Stomach (tissue), 8 donors: ENCODE measurements at regions not wholly inside any gene's neighbourhood (a gene's known extent, or its start where the extent isn't known, plus 50 kb on each side); places are given as distances from the start of the nearest gene placed in this dataset.

Experiments
- DNase-seq, 2 donors: peaks; one replicate each; pipeline versions ENCODE4 v3.0.0 to v3.0.0-alpha.2; 2013 to 2019
- H3K27ac ChIP-seq, 5 donors: fragments of 200-600 bp in 4 of 5; sonication (generic) in 4 of 5; one replicate each; pipeline ENCODE4 v1.5.1; 2013 to 2019; ENCODE audit warnings: mild to moderate bottlenecking in 1 of 5, moderate library complexity in 1 of 5
- H3K27me3 ChIP-seq, 3 donors: fragments of 200-600 bp; sonication (generic); one replicate each; pipeline ENCODE4 v1.5.1; 2017 to 2019; ENCODE audit warnings: mixed run types in 1 of 3
- H3K36me3 ChIP-seq, 4 donors: fragments of 200-600 bp; sonication (generic); 1 replicate in 3 of 4; 2 replicates in 1 of 4; pipeline ENCODE4 v1.5.1; 2016 to 2019
- H3K4me1 ChIP-seq, 4 donors: fragments of 200-600 bp; sonication (generic); one replicate each; pipeline ENCODE4 v1.5.1; 2016 to 2019
- H3K4me3 ChIP-seq, 4 donors: fragments of 200-600 bp; sonication (generic) in 3 of 4; one replicate each; pipeline ENCODE4 v1.5.1; 2016 to 2019; ENCODE audit warnings: mild to moderate bottlenecking in 1 of 4
- H3K9me3 ChIP-seq, 4 donors: fragments of 200-600 bp; sonication (generic); one replicate each; pipeline ENCODE4 v1.5.1; 2016 to 2019
- EP300 ChIP-seq: sonication (generic); formaldehyde crosslinking; IDR thresholded peaks from one replicate; pipeline ENCODE4 v1.6.1; 2017; ENCODE audit warnings: antibody characterized with exemption
- POLR2A ChIP-seq, 4 donors: fragments of 450-650 bp; IDR thresholded peaks; one replicate each; pipeline ENCODE4 v1.6.1; 2016; ENCODE audit warnings: antibody characterized with exemption in 4 of 4, control low read depth in 2 of 4, mild to moderate bottlenecking in 1 of 4, moderate library complexity in 1 of 4
- POLR2AphosphoS5 ChIP-seq, 3 donors: sonication (generic); formaldehyde crosslinking; IDR thresholded peaks; one replicate each; pipeline ENCODE4 v1.6.1; 2016; ENCODE audit warnings: antibody characterized with exemption in 3 of 3
- WGBS, 5 donors: extraction: QIAGEN DNeasy Blood & Tissue Kit in 3 of 5; methylation state at CpG; one replicate each; pipeline versions ENCODE4 v1.1.5 to v1.1.7; 2013 to 2018; 5-methylcytosine and 5-hydroxymethylcytosine counted together
- intact Hi-C: fragments of 100-400 bp; cut with DNase I; formaldehyde crosslinking; loops from one replicate; pipeline ENCODE4 v1.15.1; 2023; ENCODE audit warnings: low total_unique reads
- TF ChIP-seq, protein P1 (sequence below), 7 experiments: fragments of 450-650 bp in 4 of 7; fragments of 200-600 bp in 3 of 7; sonication (generic) in 3 of 7; IDR thresholded peaks; one replicate each; pipeline ENCODE4 v1.5.1; 2016 to 2019; ENCODE audit warnings: antibody characterized with exemption in 7 of 7, control low read depth in 2 of 7, mild to moderate bottlenecking in 1 of 7
- donor health status: healthy with polysubstance abuse.
- donor health status: Bipolar disorder and iron deficiency.
- donor health status: healthy.

GRCh38 chr10:54914049-54914448 is 113.0 kb upstream of the PCDH15 start:
- Histone ChIP-seq H3K27ac (no peak overlapping the region), H3K9me3 (peaks cover 0 to 27% (median 12%) of the 10 kb centered on the region in 4 donors), H3K4me3 (no peak overlapping the region), H3K4me1 (no peaks in the 10 kb centered on the region), H3K27me3 (no peaks in the 10 kb centered on the region), H3K36me3 (no peaks in the 10 kb centered on the region)
- no peak for DNase-seq
- WGBS, 5 donors: 8 to 36% (median 30%) methylated on average over 1 of the region's 1 CpG
- no peak for TF ChIP-seq EP300
- TF ChIP-seq, protein P1, sequence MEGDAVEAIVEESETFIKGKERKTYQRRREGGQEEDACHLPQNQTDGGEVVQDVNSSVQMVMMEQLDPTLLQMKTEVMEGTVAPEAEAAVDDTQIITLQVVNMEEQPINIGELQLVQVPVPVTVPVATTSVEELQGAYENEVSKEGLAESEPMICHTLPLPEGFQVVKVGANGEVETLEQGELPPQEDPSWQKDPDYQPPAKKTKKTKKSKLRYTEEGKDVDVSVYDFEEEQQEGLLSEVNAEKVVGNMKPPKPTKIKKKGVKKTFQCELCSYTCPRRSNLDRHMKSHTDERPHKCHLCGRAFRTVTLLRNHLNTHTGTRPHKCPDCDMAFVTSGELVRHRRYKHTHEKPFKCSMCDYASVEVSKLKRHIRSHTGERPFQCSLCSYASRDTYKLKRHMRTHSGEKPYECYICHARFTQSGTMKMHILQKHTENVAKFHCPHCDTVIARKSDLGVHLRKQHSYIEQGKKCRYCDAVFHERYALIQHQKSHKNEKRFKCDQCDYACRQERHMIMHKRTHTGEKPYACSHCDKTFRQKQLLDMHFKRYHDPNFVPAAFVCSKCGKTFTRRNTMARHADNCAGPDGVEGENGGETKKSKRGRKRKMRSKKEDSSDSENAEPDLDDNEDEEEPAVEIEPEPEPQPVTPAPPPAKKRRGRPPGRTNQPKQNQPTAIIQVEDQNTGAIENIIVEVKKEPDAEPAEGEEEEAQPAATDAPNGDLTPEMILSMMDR (IDR thresholded peaks at IDR 0.05): no peak
- no peak for TF ChIP-seq POLR2AphosphoS5 (IDR thresholded peaks at IDR 0.05)
- no peak for TF ChIP-seq POLR2A (IDR thresholded peaks at IDR 0.05)
- intact Hi-C loops: no loop called here

DNA sequence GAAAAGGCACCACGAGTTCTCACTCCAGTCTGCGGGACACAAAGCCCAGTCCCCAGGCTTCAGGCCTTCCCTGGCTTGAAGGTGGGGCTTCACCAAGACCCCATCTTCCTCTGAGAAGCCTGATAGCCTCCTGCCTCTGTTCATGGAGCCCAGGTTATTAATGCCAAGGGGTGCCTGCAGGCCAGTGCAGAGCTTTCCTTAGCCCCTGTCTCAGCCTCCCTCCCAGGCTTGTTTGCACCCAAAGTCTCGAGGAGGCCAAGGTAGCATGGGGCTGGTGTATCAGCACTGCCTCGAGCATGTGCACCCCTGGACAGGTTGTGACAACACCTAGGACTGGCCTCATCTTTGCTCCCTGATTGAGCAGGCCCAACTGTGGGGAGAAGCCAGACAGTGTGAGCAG is 108.1 kb upstream of the PCDH15 start:
- no peak for DNase-seq
- H3K4me3 ChIP-seq: no peak overlapping the region
- H3K4me1 ChIP-seq: no peaks in the 10 kb centered on the region
- no peaks in the 10 kb centered on the region for H3K27me3 ChIP-seq
- 63 to 77% (median 72%) methylated on average over 4 of the region's 4 CpGs for WGBS, 5 donors
- no peak overlapping the region for H3K27ac ChIP-seq
- no peaks in the 10 kb centered on the region for H3K36me3 ChIP-seq
- peaks cover 0 to 33% (median 15%) of the 10 kb centered on the region in 4 donors for H3K9me3 ChIP-seq
- intact Hi-C loops: no loop called here
- no peak for TF ChIP-seq POLR2AphosphoS5 (IDR thresholded peaks at IDR 0.05)
- TF ChIP-seq, protein P1 (IDR thresholded peaks at IDR 0.05): no peak
- no peak for TF ChIP-seq POLR2A (IDR thresholded peaks at IDR 0.05)
- TF ChIP-seq EP300: no peak

DNA sequence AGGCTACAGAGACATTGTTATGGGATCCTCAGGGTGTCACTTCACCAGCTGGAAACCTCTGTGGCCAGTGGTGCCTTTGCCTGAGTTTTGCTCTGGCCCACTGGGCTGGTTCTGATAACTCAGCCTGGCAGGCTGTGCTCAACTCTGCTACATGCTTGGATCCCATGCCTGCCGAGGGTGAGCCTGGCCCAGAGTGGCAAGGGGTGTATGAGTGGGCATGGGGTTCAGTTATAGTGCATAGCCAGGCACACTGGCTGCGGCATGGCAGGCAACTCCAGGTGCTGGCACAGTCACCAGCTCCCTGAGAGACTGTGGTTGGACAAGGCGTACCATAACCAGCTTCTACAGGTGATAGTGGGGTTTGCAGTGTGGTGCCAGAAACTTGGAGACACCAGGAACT is 107.0 kb upstream of the PCDH15 start:
- 80 to 90% (median 87%) methylated on average over 3 of the region's 3 CpGs for WGBS, 5 donors
- intact Hi-C loops: no loop called here
- H3K27me3 ChIP-seq: no peaks in the 10 kb centered on the region
- H3K9me3 ChIP-seq: peaks cover 0 to 26% (median 8%) of the 10 kb centered on the region in 4 donors
- H3K27ac ChIP-seq: no peak overlapping the region
- H3K4me1 ChIP-seq: no peaks in the 10 kb centered on the region
- TF ChIP-seq, protein P1 (IDR thresholded peaks at IDR 0.05): no peak
- TF ChIP-seq POLR2A (IDR thresholded peaks at IDR 0.05): no peak
- no peak for TF ChIP-seq POLR2AphosphoS5 (IDR thresholded peaks at IDR 0.05)
- no peak for TF ChIP-seq EP300
- no peak for DNase-seq
- H3K36me3 ChIP-seq: no peaks in the 10 kb centered on the region
- no peak overlapping the region for H3K4me3 ChIP-seq

GRCh38 chr10:54906940-54907339 is 105.9 kb upstream of the PCDH15 start:
- H3K36me3 ChIP-seq: no peaks in the 10 kb centered on the region
- H3K27ac ChIP-seq: no peak overlapping the region
- H3K4me3 ChIP-seq: no peak overlapping the region
- peaks cover 0 to 15% (median 3%) of the 10 kb centered on the region in 4 donors for H3K9me3 ChIP-seq
- H3K27me3 ChIP-seq: no peaks in the 10 kb centered on the region
- TF ChIP-seq EP300: no peak
- no peak for TF ChIP-seq POLR2A (IDR thresholded peaks at IDR 0.05)
- TF ChIP-seq POLR2AphosphoS5 (IDR thresholded peaks at IDR 0.05): no peak
- TF ChIP-seq, protein P1 (IDR thresholded peaks at IDR 0.05): no peak
- DNase-seq: no peak
- intact Hi-C loops: no loop called here
- H3K4me1 ChIP-seq: no peaks in the 10 kb centered on the region
